HG03095 (cell line): ENCODE measurements at regions not wholly inside any gene's neighbourhood (a gene's known extent, or its start where the extent isn't known, plus 50 kb on each side); places are given as distances from the start of the nearest gene placed in this dataset.
"Not testable (repeated sequence)": the region's sequence is repeated elsewhere in the genome, so short reads cannot be mapped to it uniquely, and the experiment has no call there.

ENCODE experiments used
- ATAC-seq: cut with Tn5 transposase; IDR thresholded peaks from one replicate; pipeline ENCODE4 v1.9.1; 2021; ENCODE audit warnings: moderate library complexity; ENCODE audit not compliant: unreplicated experiment

DNA sequence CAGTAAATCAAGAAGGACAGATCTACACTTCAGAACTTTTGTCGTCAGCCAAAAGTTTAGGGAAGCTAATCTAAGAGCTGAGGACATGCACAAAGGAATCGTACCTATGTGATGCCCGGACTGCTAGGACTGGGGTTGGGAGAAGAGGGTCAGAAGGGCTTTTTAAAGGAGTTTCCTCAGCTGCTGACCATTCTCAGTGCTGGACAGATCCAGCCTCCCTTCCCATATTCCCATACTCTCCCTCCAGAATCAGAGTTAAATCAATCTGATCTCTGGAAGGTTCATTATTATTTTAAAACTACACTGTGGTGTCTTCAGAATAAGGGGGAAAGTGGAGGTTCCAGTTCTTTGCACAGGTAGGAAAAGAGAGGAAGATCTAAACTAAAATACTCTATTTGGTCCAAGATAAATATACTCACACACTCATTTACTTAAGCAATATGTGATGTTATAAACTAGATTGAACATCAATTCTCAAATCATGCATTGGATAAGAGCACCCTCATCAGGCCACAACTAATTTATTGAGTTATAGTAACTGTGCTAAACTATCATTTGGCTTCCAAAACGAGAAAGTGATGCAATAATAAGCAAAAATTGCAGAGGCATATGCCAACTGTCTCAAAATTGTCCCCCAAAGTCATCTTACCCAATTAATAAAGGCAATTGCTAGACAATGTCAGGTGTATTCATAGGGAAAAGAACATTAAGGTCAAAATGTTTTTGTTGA, 124.7 kb downstream of the HNRNPD start:
- no peak for ATAC-seq

DNA sequence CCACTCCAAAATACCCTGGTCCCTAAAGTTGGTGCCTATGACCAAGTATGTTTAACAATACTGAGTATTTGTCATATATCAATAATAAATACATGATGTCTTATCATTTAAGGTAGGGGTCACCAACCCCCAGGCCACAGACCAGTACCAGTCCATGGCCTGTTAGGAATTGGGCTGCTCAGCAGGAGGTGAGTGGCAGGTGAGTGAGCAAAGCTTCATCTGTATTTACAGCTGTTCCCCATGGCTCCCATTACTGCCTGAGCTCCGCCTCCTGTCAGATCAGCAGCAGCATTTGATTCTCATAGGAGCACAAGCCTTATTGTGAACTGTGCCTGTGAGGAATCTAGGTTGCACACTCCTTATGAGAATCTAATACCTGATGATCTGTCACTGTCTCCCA, 126.2 kb downstream of the HNRNPD start:
- ATAC-seq, result no peak

DNA sequence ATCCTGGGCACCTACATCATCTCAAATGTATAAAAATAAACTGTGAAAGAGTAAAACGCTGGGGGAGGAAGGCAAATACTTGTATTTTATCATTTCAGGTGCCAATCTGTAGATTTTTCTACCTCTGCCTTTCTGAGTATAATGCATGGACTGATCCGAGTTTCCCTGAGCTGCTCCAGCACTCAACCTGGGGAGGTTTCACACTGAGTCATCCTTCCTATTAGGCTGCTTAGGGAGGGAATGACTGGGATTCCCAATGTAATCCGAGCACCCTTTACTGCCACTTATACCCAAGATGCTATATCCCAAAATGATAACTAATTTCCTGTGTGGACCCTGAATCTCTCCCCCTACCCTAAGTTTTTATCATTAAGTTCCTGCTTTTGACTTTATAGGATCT, 126.6 kb downstream of the HNRNPD start:
- no peak for ATAC-seq

DNA sequence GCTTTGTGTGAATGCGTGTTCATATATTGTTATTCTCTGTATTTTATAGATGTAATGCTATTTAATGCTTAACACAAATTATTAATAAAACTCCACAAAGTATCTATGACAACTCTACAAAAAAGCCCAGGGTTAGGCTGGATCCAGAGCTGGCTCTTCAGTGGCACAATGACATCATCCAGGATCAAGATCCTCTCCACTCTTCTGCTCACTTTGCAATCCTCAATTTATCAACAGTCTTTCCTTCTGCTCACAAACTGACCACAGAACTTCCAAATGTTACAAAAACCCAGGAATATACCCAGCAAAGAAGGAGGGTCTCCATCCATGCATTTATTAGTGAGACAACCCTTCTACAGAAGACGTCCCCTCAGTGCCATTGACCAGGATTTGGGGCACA, 132.3 kb downstream of the HNRNPD start:
- no peak for ATAC-seq

DNA sequence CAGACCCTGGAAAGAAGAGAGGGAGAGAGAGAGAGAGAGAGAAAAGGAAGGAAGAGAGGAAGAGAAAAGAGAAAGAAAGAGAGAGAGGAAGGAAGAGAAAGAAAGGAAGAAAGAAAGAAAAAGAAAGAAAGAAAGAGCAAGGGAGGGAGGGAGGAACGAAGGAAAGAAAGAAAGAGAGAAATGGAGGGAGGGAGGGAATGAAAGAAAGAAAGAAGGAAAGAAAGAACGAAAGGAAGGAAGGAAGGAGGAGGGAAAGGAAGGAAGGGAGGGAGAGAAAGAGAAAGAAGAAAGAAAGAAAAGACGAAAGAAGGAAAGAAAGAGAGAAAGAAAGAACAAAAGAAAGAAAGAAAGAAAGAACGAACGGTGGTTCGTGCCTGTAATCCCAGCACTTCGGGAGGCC, 133.4 kb downstream of the HNRNPD start:
- no peak for ATAC-seq

DNA sequence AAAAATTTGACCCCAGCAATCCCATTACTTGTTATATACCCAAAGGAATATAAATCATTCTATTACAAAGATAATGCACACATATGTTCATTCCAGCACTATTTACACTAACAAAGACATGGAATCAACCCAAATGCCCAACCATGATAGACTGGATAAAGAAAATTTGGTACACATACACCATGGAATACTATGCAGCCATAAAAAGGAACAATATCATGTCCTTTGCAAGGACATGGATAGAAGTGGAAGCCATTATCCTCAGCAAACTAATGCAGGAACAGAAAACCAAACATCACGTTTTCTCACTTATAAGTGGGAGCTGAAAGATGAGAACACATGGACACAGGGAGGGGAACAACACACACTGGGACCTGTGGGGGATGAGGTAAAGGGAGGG, 136.6 kb downstream of the HNRNPD start:
- not testable (repeated sequence) for ATAC-seq

DNA sequence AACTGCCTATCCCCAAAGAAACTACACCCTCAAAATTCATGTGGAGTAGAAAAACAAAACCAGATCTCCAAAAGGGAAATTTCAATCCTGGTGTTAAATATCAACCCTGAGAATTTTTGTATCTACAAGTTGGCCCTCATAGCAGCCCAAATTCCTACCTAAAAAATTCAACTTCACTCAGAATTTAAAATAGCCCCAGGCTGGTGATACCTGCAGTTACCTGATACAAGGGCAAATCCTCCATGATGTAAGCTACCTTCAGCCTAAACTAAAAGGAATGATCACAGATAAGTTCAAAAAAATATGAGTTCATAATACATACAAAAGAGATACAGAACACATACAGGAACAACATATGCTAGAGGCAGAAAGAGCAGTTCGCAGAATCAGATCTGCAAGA, 138.4 kb downstream of the HNRNPD start:
- no peak for ATAC-seq

DNA sequence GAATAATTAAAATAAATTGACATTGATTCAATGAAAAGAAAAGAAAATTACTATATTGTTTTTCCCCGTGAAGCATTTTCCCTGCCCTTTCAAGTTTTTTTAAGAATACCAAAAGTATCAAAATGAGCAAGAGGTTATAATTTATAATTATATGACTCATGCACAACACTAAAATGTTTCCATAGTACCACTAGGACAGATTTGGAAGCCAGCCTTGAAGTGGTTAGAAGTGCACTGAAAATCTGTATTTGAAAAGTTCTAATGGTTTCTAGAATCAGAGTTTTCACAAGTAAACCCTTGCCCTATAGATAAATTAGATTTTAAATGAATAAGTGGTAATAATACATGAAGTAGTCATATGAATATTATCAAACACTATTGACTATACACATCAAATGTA, 140.9 kb downstream of the HNRNPD start:
- no peak for ATAC-seq

DNA sequence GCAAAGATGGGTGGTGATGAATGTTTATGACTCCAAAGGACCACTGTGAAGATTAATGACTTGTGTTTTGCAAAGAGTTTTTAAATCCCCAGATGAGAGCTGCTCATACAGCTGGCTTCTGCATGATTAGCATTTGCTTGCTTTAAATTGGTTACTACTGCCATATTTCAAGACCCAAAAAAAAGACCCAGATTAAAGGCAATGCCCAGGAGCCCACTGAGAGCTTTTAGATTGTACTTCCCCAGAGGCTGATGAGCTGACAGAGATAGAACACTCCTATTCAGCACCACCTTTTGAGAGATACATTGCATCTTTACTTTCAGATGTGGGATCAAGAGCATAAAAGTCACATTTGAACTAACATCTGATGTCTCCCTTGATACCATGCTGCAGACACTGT, 142.0 kb downstream of the HNRNPD start:
- ATAC-seq, result no peak

DNA sequence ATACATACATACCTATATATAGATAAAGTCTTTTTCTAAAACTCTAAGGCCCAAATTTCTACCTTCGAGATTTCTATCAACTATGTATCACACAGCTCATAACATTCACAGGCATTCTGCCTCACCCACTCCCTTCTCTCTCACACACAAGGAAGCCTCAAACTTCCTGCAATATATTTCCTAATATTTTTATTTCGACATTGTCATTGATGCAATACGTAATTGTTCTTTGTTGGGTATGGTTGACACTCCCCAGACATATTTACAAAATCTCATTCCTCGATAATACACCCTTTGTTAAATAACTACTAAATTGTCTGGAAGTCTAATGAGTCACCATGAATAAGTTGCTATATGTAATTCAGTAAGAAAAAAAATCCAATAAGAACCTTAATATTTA, 143.5 kb downstream of the HNRNPD start:
- ATAC-seq, result no peak

DNA sequence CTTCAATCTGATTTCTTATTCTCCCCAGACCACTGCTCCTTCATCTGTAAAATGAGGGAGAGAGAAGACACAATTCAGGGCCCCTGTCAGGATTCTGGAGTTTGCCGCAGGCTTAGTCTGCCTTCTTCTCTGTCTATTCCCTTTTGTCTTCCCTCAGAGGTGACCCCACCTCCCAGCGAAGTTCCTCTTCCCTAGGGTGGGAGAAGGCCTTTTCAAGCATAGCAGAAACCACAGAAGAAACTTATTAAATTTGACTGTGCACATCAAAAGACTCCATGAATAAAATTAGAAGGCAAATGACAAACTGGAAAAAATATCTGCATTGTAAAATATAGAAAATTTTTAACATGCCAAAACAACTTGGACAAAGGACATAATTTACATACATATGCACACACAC, 148.8 kb downstream of the HNRNPD start:
- ATAC-seq, result no peak

DNA sequence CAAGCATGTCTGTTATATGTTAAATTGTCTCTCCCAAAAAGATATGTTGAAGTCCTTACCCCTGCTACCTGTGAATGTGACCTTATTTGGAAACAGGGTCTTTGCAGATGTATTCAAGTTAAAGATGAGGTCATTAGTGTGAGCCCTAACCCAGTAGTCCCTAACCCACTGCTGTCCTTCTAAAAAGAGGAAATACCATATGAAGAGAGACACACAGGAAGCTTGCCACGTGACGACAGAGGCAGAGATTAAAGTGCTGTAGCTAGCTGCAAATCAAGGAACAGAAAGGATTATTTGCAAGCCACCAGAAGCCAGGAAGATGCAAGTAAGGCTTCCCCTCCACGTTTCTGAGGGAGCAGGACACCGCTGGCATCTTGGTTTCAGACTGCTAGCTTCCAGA, 150.1 kb downstream of the HNRNPD start:
- ATAC-seq, result peak; percentile 70

DNA sequence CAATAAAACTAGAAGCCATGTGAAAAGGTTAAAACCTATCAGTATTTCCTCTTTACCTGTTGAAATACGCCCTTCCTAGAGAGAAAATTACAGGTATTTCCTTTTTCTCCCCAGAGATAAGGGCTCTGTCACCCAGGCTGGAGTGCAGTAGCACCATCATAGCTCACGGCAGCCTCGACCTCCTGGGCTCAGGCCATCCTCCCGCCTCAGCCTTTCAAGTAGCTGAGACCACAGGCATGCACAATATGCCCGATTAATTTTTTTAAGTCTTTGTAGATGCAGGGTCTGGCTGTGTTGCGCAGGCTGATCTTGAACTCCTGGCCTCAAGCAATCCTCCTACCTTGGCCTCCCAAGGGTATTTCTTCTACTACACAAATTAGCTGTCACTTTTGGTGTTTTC, 154.4 kb downstream of the HNRNPD start:
- ATAC-seq, result no peak

DNA sequence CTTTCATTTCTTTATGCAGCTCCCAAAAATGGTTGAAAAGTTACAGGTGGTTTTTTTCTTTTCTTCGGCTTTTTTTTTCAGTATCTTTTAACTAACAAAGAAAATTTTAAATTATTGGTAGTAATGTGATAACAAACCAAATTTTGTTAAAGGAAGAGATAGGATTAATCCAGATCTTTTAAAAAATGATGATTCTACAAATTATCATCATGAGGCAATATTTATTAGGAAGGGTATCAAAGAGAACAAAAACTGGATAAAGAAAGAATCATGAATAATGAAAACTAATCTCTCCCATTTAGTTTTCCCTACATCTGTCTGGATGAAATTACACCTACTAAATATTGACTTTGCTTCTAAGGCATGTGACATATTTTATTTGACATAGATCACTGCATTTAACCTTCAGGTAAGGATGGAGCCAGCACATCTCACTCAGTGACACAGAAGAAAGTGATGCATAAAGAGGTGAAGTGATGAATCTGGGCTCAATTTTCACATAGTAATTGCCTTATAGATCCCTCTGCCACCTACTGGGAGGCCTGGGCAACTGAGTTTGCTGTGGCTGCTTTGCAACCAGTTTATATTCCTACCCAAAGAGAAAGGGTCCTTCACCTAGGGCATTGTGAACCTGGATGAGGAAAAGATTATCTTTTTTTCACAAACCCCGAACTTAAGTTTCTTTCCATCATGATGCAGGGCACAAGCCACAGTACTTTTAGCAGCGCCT, 155.6 kb downstream of the HNRNPD start:
- no peak for ATAC-seq

DNA sequence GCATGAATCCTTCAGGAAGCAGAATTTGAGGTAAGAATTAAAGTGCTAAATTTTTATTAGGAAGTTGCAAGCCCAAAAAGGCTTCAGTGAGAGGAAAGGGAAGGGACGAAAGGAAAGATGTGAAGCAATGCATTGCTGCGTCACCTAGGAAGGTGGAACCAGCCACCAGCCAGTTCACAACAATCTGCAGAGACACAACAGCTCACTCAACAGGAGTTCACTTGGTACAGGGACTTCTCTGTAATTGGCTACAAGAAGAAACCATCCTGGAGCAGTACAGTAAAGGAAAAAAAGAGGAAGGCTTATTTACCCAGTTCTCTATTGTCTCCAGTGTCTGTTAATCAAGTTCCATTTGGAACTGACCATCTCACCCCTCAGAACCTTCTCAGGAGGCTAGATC, 157.6 kb downstream of the HNRNPD start:
- ATAC-seq, result no peak

DNA sequence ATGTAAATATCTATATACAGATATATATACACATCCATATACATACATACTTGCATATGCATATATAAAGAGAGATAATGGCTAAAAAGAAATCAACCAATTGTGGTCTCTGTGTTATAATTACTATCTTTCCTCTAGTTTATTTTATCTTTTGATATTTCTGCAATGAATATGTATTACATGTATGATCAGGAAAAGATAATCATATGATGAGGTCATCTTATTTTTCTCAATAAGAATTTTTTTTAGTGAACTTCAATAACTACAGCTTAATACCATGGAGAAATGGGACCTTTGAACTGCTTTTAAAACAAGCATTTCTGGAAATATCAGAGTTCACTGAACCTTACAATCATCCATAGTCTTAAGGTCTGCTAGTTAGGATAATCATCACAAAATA, 158.0 kb downstream of the HNRNPD start:
- no peak for ATAC-seq

DNA sequence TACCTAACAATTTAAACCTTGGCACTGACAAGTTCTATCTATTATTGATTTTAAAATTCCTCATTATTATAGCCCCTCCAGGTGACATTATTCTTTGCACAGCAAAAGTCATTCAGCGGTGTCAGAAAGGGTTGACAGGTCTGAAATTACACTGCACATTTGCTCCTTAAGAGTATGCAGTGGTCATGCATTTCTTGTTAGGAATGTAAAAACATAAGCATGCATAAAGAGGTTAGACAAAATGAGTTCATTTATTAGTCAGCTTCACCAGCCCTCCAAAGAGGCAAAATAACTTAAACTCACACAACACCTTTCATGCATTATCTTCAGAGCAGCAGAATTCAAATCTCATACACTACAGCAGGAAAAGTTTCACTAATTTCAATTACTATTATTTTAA, 158.8 kb downstream of the HNRNPD start:
- no peak for ATAC-seq

DNA sequence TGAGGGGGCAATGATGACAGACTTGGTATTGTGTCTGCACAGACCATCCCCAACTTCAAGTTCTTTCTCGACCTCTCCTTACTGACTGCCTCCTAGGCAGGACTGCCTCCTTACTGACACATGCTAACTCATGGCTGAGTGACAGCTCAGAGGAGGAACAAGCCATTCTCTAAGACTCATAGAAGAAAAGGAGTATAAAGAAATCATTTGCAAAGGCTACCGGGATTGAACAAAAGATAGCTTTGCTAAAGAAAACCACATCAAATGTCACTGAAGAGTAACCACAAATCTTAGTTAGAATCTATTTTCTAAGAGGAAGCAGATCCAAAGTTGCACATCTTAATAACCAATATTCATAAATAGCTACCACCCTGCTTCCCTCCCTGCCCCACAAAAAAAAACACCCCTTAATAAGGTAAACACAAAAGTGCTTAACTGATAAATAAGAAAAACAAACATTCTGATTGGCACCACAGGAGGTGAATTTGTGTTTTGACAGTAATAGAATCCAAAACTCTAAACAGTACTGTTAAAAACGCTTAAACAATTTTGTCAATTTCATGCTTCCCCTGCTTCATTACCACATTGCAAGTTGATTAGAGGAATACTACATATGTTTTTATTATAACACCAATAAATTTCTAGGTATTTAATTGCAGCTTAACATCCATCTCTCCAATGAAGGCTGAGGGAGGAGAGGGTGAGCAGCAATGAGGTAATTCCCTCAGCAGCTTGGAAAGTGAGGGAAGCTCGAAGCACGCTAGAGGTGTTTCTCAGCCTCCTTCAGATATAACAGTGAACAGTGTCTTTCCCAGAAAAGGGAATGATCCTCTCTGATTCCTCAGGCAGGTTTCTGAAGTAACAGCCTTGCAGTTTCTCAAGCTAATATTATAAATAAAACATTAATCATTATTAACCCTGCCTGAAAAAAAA, 160.0 kb downstream of the HNRNPD start:
- ATAC-seq, result no peak

DNA sequence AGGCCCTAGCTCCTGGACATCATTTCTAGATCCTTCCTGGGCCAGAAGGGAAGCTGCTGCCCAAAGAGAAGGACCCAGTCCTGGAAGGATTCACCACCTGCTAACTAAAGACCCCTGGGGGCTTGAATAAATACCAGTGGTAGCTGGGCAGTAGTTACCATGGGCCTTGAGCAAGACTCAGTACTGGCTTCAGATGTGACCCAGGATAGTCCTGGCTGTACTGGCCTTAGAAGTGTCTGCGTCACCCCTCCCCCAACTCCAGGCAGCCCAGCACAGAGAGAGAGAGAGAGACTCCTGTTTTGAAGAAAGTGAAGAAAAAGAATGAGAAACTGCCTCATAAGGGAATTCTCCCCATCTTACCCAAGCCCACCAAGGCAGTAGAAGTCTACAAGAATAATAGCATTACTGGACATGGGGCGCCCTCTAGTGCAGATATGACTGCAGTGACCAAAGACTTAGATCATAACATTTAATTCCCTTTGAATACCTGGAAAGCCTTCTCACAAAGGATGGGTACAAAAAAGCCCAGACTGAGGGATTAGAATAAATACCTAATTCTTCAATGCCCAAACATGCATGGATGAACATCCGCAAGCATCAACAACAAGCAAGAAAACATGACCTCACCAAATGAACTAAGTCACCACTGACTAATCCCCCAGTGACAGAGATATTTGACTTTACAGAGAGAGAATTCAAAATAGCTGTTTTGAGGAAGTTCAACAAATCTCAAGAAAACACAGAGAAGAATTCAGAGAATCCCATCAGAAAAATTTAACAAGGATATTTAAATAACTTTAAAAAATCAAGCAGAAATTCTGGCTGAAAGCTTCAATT, 171.8 kb downstream of the HNRNPD start:
- ATAC-seq, result no peak

DNA sequence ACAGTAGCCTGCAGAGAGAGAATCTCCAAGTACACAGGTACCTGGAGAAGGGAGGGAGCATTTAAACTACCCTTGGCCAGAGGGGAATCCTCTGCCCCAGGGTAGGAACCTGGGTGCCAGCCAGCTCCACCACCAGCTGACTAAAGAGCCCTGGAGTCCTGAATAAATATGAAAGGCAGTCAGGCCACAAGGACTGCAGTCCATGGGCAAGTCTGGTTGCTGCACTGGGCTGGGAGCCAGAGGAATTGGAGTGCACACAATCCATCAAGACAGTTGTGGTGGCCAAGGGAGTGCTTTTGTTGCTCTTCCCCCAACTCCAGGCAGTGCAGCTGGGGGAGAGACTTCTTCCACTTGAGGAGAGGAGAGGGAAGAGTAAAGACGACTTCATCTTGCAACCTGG, 172.5 kb downstream of the HNRNPD start:
- no peak for ATAC-seq

DNA sequence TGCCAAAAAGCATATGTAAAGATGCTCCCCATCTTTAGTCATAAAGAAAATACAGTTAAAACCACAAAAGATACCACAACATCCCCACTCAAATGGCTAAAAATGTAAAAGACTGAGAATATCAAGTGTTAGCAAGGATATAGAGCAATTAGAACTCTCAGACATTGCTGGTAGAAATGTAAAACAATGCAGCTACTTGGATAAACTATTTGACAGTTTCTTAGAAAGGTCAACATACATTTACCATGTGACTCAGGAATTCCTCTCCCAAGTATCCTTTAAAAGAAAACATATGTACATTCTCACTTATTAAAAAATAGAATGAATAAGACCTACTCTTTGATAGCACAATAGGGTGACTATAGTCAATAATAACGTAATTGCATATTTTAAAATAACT, 173.7 kb downstream of the HNRNPD start:
- ATAC-seq, result no peak
